CD4-positive, alpha-beta T cell (primary cell): ENCODE measurements at regions not wholly inside any gene's neighbourhood (a gene's known extent, or its start where the extent isn't known, plus 50 kb on each side); places are given as distances from the start of the nearest gene placed in this dataset.

Experiments used
- ATAC-seq: fragments of 200-7000 bp; cut with Tn5 transposase; one replicate; pipeline ENCODE4 v1.10.0; 2022; ENCODE audit warnings: mild to moderate bottlenecking; ENCODE audit not compliant: poor library complexity
- CTCF ChIA-PET: fragments of 350-600 bp; sonication (Branson Sonifier 250); formaldehyde crosslinking; loops from one replicate; lab custom pipeline; 2021; ENCODE audit warnings: antibody characterized with exemption, inconsistent platforms; lab: Charles Lee
- POLR2A ChIA-PET: fragments of 350-600 bp; sonication (Branson Sonifier 250); formaldehyde crosslinking; loops from one replicate; lab custom pipeline; 2021; ENCODE audit warnings: antibody characterized with exemption, inconsistent platforms; lab: Charles Lee
- DNase-seq, 14 experiments: peaks; one replicate each; pipeline ENCODE4 v3.0.0-alpha.2; 2013 to 2020; ENCODE audit warnings: mixed read lengths in 2 of 14
- H3K27ac ChIP-seq, 2 donors: one replicate each; pipeline versions ENCODE4 v1.5.1 to v1.7.0; 2013; ENCODE audit warnings: low read length in 2 of 2, low read depth in 1 of 2, mild to moderate bottlenecking in 1 of 2
- H3K27me3 ChIP-seq, 2 experiments: 1 replicate in 1 of 2; 2 replicates in 1 of 2; pipeline versions ENCODE4 v1.6.1 to v1.7.0; 2013; ENCODE audit warnings: low read length in 2 of 2, control low read depth in 1 of 2, mild to moderate bottlenecking in 1 of 2, moderate library complexity in 1 of 2; ENCODE audit not compliant: insufficient read depth in 2 of 2, control insufficient read depth in 1 of 2
- H3K36me3 ChIP-seq: one replicate; pipeline ENCODE4 v1.6.1; 2013; ENCODE audit warnings: low read length, control low read depth; ENCODE audit not compliant: insufficient read depth
- H3K4me1 ChIP-seq: one replicate; pipeline ENCODE4 v1.6.1; 2013; ENCODE audit warnings: low read length, control low read depth; ENCODE audit not compliant: insufficient read depth
- H3K4me3 ChIP-seq: one replicate; pipeline ENCODE4 v1.5.1; 2013; ENCODE audit warnings: mild to moderate bottlenecking, low read length, moderate library complexity
- H3K9me3 ChIP-seq, 2 experiments: 1 replicate in 1 of 2; 2 replicates in 1 of 2; pipeline versions ENCODE4 v1.6.1 to v1.7.0; 2013; ENCODE audit warnings: low read length in 2 of 2, mild to moderate bottlenecking in 2 of 2, control low read depth in 1 of 2, moderate library complexity in 1 of 2; ENCODE audit not compliant: control insufficient read depth in 1 of 2, insufficient read depth in 1 of 2
- H3K27ac Mint-ChIP-seq: one replicate; pipeline ENCODE4 v1.8.0; 2020; ENCODE audit warnings: mixed read lengths
- H3K27me3 Mint-ChIP-seq: one replicate; pipeline ENCODE4 v1.8.0; 2021; ENCODE audit warnings: mixed read lengths
- H3K36me3 Mint-ChIP-seq: one replicate; pipeline ENCODE4 v1.8.0; 2021; ENCODE audit warnings: low read depth, mixed read lengths
- H3K4me1 Mint-ChIP-seq: one replicate; pipeline ENCODE4 v1.8.0; 2021; ENCODE audit warnings: low read depth, mixed read lengths
- H3K4me3 Mint-ChIP-seq: one replicate; pipeline ENCODE4 v1.8.0; 2020; ENCODE audit warnings: mild to moderate bottlenecking, mixed read lengths
- H3K9me3 Mint-ChIP-seq: one replicate; pipeline ENCODE4 v1.8.0; 2020; ENCODE audit warnings: mixed read lengths
- CTCF ChIP-seq: fragments of 200-600 bp; IDR thresholded peaks from one replicate; pipeline ENCODE4 v1.8.0; 2022; ENCODE audit warnings: antibody characterized with exemption, mild to moderate bottlenecking
- intact Hi-C, 2 experiments: fragments of 100-400 bp; cut with DNase I in 1 of 2; cut with micrococcal nuclease in 1 of 2; formaldehyde crosslinking; loops; one replicate each; pipeline versions ENCODE4 v1.15.1 to v1.9.0; 2023 to 2025; cut with DNase I, micrococcal nuclease

GRCh38 chr10:63735305-63735704 lies 214.1 kb downstream of the REEP3 start:
- no peak overlapping the region for H3K27ac Mint-ChIP-seq
- no peaks in the 10 kb centered on the region for H3K36me3 ChIP-seq
- H3K4me3 ChIP-seq = no peak overlapping the region
- H3K9me3 ChIP-seq = no peaks in the 10 kb centered on the region
- intact Hi-C loops = no loop called here
- no peak for DNase-seq
- H3K36me3 Mint-ChIP-seq = no peaks in the 10 kb centered on the region
- no peaks in the 10 kb centered on the region for H3K27me3 Mint-ChIP-seq
- H3K27me3 ChIP-seq = no peaks in the 10 kb centered on the region
- no peak overlapping the region for H3K27ac ChIP-seq
- CTCF ChIA-PET = no interaction called here
- H3K4me1 Mint-ChIP-seq = no peaks in the 10 kb centered on the region
- POLR2A ChIA-PET = no interaction called here
- no peak for TF ChIP-seq CTCF
- no peaks in the 10 kb centered on the region for H3K9me3 Mint-ChIP-seq
- no peak for ATAC-seq
- no peaks in the 10 kb centered on the region for H3K4me1 ChIP-seq
- H3K4me3 Mint-ChIP-seq = no peak overlapping the region

GRCh38 chr10:63738410-63738809 lies 217.2 kb downstream of the REEP3 start:
- Histone ChIP-seq H3K27me3 (peaks cover 0 to 3% of the 10 kb centered on the region in 2 experiments), H3K4me3 (no peak overlapping the region), H3K27ac (no peak overlapping the region), H3K9me3 (no peaks in the 10 kb centered on the region), H3K4me1 (no peaks in the 10 kb centered on the region), H3K36me3 (no peaks in the 10 kb centered on the region)
- H3K4me1 Mint-ChIP-seq = no peaks in the 10 kb centered on the region
- DNase-seq (no peak), ATAC-seq (no peak)
- intact Hi-C loops = no loop called here
- peaks cover 5% of the 10 kb centered on the region for H3K27me3 Mint-ChIP-seq
- ChIA-PET POLR2A (no interaction called here), CTCF (no interaction called here)
- H3K4me3 Mint-ChIP-seq = no peak overlapping the region
- no peak overlapping the region for H3K27ac Mint-ChIP-seq
- H3K36me3 Mint-ChIP-seq = no peaks in the 10 kb centered on the region
- TF ChIP-seq CTCF = no peak
- H3K9me3 Mint-ChIP-seq = no peaks in the 10 kb centered on the region

GRCh38 chr10:63744060-63744941 lies 223.1 kb downstream of the REEP3 start:
- Mint-ChIP-seq H3K4me1 (no peaks in the 10 kb centered on the region), H3K9me3 (no peaks in the 10 kb centered on the region), H3K4me3 (no peak overlapping the region), H3K36me3 (no peaks in the 10 kb centered on the region), H3K27me3 (peaks cover 12% of the 10 kb centered on the region), H3K27ac (no peak overlapping the region)
- H3K27me3 ChIP-seq = peaks cover 0 to 3% of the 10 kb centered on the region in 2 experiments
- H3K4me3 ChIP-seq = no peak overlapping the region
- H3K36me3 ChIP-seq = no peaks in the 10 kb centered on the region
- ATAC-seq (no peak), DNase-seq (no peak)
- CTCF ChIA-PET = no interaction called here
- intact Hi-C loops = no loop called here
- H3K9me3 ChIP-seq = no peaks in the 10 kb centered on the region
- H3K27ac ChIP-seq = no peak overlapping the region
- H3K4me1 ChIP-seq = no peaks in the 10 kb centered on the region
- POLR2A ChIA-PET = no interaction called here
- no peak for TF ChIP-seq CTCF
